H4 (cell line): ENCODE measurements at regions not wholly inside any gene's neighbourhood (a gene's known extent, or its start where the extent isn't known, plus 50 kb on each side); places are given as distances from the start of the nearest gene placed in this dataset.

Experiments used
- DNase-seq: peaks from one replicate; pipeline ENCODE4 v3.0.0-alpha.2; 2015; ENCODE audit warnings: low spot score

- no peak for DNase-seq
These were observed 115.7 kb upstream of the HIVEP3 start for GRCh38 chr1:42034426-42034825.

- no peak for DNase-seq
These were observed 114.9 kb upstream of the HIVEP3 start for GRCh38 chr1:42033629-42034028.

- no peak for DNase-seq
These were observed 99.0 kb upstream of the HIVEP3 start for GRCh38 chr1:42017730-42018129.

GRCh38 chr1:42017259-42017658, 98.5 kb upstream of the HIVEP3 start:
- no peak for DNase-seq

GRCh38 chr1:42014823-42015222, 96.1 kb upstream of the HIVEP3 start:
- no peak for DNase-seq

- DNase-seq = no peak
These were observed 95.3 kb upstream of the HIVEP3 start for GRCh38 chr1:42013881-42014470.

- DNase-seq = no peak
These were observed 94.1 kb upstream of the HIVEP3 start for GRCh38 chr1:42012852-42013251.

- no peak for DNase-seq
These were observed 91.7 kb upstream of the HIVEP3 start for GRCh38 chr1:42010381-42010780.

GRCh38 chr1:42008264-42008663, 89.5 kb upstream of the HIVEP3 start:
- no peak for DNase-seq

GRCh38 chr1:42006836-42007235, 88.1 kb upstream of the HIVEP3 start:
- no peak for DNase-seq

- no peak for DNase-seq
These were observed 87.4 kb upstream of the HIVEP3 start for GRCh38 chr1:42006093-42006492.

- DNase-seq = no peak
These were observed 86.8 kb upstream of the HIVEP3 start for GRCh38 chr1:42005530-42005929.

GRCh38 chr1:42004860-42005259, 86.1 kb upstream of the HIVEP3 start:
- no peak for DNase-seq

GRCh38 chr1:42004322-42004721, 85.6 kb upstream of the HIVEP3 start:
- no peak for DNase-seq

GRCh38 chr1:42003433-42003832, 84.7 kb upstream of the HIVEP3 start:
- peak; percentile 44 for DNase-seq

- no peak for DNase-seq
These were observed 83.5 kb upstream of the HIVEP3 start for GRCh38 chr1:42002220-42002619.

- no peak for DNase-seq
These were observed 82.0 kb upstream of the HIVEP3 start for GRCh38 chr1:42000766-42001165.

GRCh38 chr1:41999884-42000283, 81.2 kb upstream of the HIVEP3 start:
- DNase-seq = no peak

GRCh38 chr1:41998250-41998649, 79.5 kb upstream of the HIVEP3 start:
- no peak for DNase-seq

GRCh38 chr1:41997153-41997552, 78.4 kb upstream of the HIVEP3 start:
- no peak for DNase-seq

- no peak for DNase-seq
These were observed 76.9 kb upstream of the HIVEP3 start for GRCh38 chr1:41995441-41996130.

GRCh38 chr1:41994195-41994894, 75.6 kb upstream of the HIVEP3 start:
- no peak for DNase-seq

- DNase-seq = no peak
These were observed 64.7 kb upstream of the HIVEP3 start for GRCh38 chr1:41983451-41983850.
